ENCODE measurements at regions not wholly inside any gene's neighbourhood (a gene's known extent, or its start where the extent isn't known, plus 50 kb on each side); places are given as distances from the start of the nearest gene placed in this dataset.

- no peak for TF ChIP-seq ZNF687 (IDR thresholded peaks at IDR 0.05)
- no peak for TF ChIP-seq SRF (IDR thresholded peaks at IDR 0.05; ENCODE audit: low read depth in 2 of 2, low read length in 2 of 2)
- no peak for TF ChIP-seq SIN3A (IDR thresholded peaks at IDR 0.05; ENCODE audit: low read depth, low read length)
- TF ChIP-seq NR2C1 (IDR thresholded peaks at IDR 0.05): no peak
Observed at GRCh38 chr3:115227461-115227860, 80.4 kb upstream of the ZBTB20 start (continued).

- BruUV-seq (replicated peaks): no TSS peak
- DNase-seq (ENCODE audit: low read depth, low spot score) (no peak), FAIRE-seq (no peak), ATAC-seq (no peak)
- H3K79me2 ChIP-seq (ENCODE audit: control insufficient read depth, insufficient read depth, low read length): no peaks in the 10 kb centered on the region
- in situ Hi-C loops (cut with MboI): loop anchor here (10.0 kb wide), 1 partner anchor 557 kb away; no protein-coding TSS in a partner anchor
- no peaks in the 10 kb centered on the region for H3K4me1 ChIP-seq (ENCODE audit: control insufficient read depth, insufficient read depth, low read length)
- no peaks in the 10 kb centered on the region for H4K20me1 ChIP-seq (ENCODE audit: control insufficient read depth, insufficient read depth)
- no peaks in the 10 kb centered on the region for H3K9me3 ChIP-seq (replicated peaks; ENCODE audit: control insufficient read depth, insufficient read depth, low read length)
- no peak overlapping the region for H3K4me3 ChIP-seq
- ChIA-PET RAD21 (ENCODE audit: unreplicated experiment) (interaction anchor here (0.7 kb wide), 1 partner anchor 28 kb away, joined by 3 read pairs; no protein-coding TSS in a partner anchor), POLR2A (no interaction called here), SMC1A (ENCODE audit: uncharacterized antibody, unreplicated experiment) (interaction anchor here (1.1 kb wide), 1 partner anchor 104 kb away, joined by 3 read pairs; no protein-coding TSS in a partner anchor), CTCF (interaction anchor here (0.7 to 2.4 kb wide), 2 partner anchors 10 to 704 kb away, joined by 3 to 11 read pairs; no protein-coding TSS in a partner anchor)
- H2AFZ ChIP-seq (ENCODE audit: control insufficient read depth, low read depth, low read length): no peak overlapping the region
- H3K4me2 ChIP-seq (ENCODE audit: control insufficient read depth, insufficient read depth): no peak overlapping the region
- H3K27ac ChIP-seq (ENCODE audit: control insufficient read depth, insufficient read depth): no peak overlapping the region
- H3K27me3 ChIP-seq (replicated peaks in 1 of 2; ENCODE audit: control insufficient read depth in 2 of 2, insufficient read depth in 2 of 2, low read length in 1 of 2): no peaks in the 10 kb centered on the region; a peak in 2 of 4 replicates
- no peak overlapping the region for H3K9ac ChIP-seq (ENCODE audit: control insufficient read depth, insufficient read depth, low read length)
- no peaks in the 10 kb centered on the region for H3K36me3 ChIP-seq (ENCODE audit: control insufficient read depth in 2 of 2, insufficient read depth in 2 of 2, low read length in 1 of 2)
- intact Hi-C loops (cut with micrococcal nuclease; ENCODE audit: unreplicated experiment): no loop called here
- WGBS (ENCODE audit: insufficient coverage, insufficient replicate concordance, low lambda C conversion rate, missing lambda C conversion rate): 31% methylated on average over 6 of the region's 6 CpGs
- TF ChIP-seq CBX3 (IDR thresholded peaks at IDR 0.05; ENCODE audit: borderline replicate concordance, low read depth): no peak
- no peak for TF ChIP-seq ZNF207 (IDR thresholded peaks at IDR 0.05; ENCODE audit: borderline replicate concordance)
- no peak for TF ChIP-seq RELA (IDR thresholded peaks at IDR 0.05; ENCODE audit: borderline replicate concordance, partially characterized antibody)
- TF ChIP-seq SMAD5 (IDR thresholded peaks at IDR 0.05; ENCODE audit: low read depth): no peak
- no peak for TF ChIP-seq USF1 (IDR thresholded peaks at IDR 0.05; ENCODE audit: borderline replicate concordance, extremely low read length, insufficient read depth, low read depth, low read length)
- TF ChIP-seq CREB1 (IDR thresholded peaks at IDR 0.05; ENCODE audit: low read depth): no peak
- TF ChIP-seq WRNIP1 (IDR thresholded peaks at IDR 0.05; ENCODE audit: borderline replicate concordance, low read depth, low read length): no peak
- TF ChIP-seq KDM1A (IDR thresholded peaks at IDR 0.05; ENCODE audit: borderline replicate concordance): no peak
- TF ChIP-seq CTCF (IDR thresholded peaks at IDR 0.05 in 2 of 3, conservative IDR thresholded peaks at IDR 0.05 in 1 of 3; ENCODE audit: control insufficient read depth in 2 of 3, extremely low read depth in 1 of 3, insufficient read depth in 1 of 3, low read depth in 3 of 3, low read length in 3 of 3): no peak
- no peak for TF ChIP-seq ATF2 (IDR thresholded peaks at IDR 0.05; ENCODE audit: low read length)
- TF ChIP-seq CREM (IDR thresholded peaks at IDR 0.05; ENCODE audit: low read depth): no peak
Observed at GRCh38 chr3:115228266-115228665, 81.2 kb upstream of the ZBTB20 start.
